ENCODE measurements at regions not wholly inside any gene's neighbourhood (a gene's known extent, or its start where the extent isn't known, plus 50 kb on each side); places are given as distances from the start of the nearest gene placed in this dataset.

GRCh38 chr15:70476441-70476840 is 286.9 kb downstream of the UACA start:
- peaks cover 16% of the 10 kb centered on the region for H3K4me1 ChIP-seq (ENCODE audit: control insufficient read depth, insufficient read depth, low read length)
- H3K9ac ChIP-seq (ENCODE audit: low read depth, low read length) = no peak overlapping the region
- ATAC-seq (ENCODE audit: low read depth) = no peak
- H2BK5ac ChIP-seq (ENCODE audit: low read depth, low read length, poor library complexity, severe bottlenecking) = no peak overlapping the region
- peak overlapping the region; percentile 91 for H3K4ac ChIP-seq (ENCODE audit: low read depth, low read length)
- peak overlapping the region; percentile 75; the same call in 2 of the 3 replicates for H2BK15ac ChIP-seq (ENCODE audit: low read depth, low read length)
- dilution Hi-C loops (cut with HindIII; ENCODE audit: low sequenced_read_pairs, unreplicated experiment) = no loop called here
- CTCF ChIA-PET = interaction anchor here (1.9 kb wide), 1 partner anchor 9 kb away, joined by 11 read pairs; no protein-coding TSS in a partner anchor
- no TSS peak for BruUV-seq (replicated peaks)
- H3K18ac ChIP-seq (ENCODE audit: low read depth, low read length) = no peak overlapping the region
- no peak for TF ChIP-seq RAD21 (IDR thresholded peaks at IDR 0.05; ENCODE audit: low read length)
- no peak for TF ChIP-seq MXI1 (IDR thresholded peaks at IDR 0.05; ENCODE audit: borderline replicate concordance, low read depth, low read length)
- no peak for TF ChIP-seq USF2 (IDR thresholded peaks at IDR 0.05; ENCODE audit: low read depth, low read length)
- no peak for TF ChIP-seq BHLHE40 (IDR thresholded peaks at IDR 0.05; ENCODE audit: low read depth, low read length)
- no peak for TF ChIP-seq FOS (IDR thresholded peaks at IDR 0.05; ENCODE audit: low read depth, low read length)
- no peak for TF ChIP-seq SMC3 (IDR thresholded peaks at IDR 0.05; ENCODE audit: low read depth, low read length)
- no peak for TF ChIP-seq POLR2A (IDR thresholded peaks at IDR 0.05; ENCODE audit: low read depth, low read length)
- no peak overlapping the region for H3K14ac ChIP-seq (replicated peaks; ENCODE audit: low read depth, low read length)
- in situ Hi-C loops (cut with MboI; ENCODE audit: low sequenced_read_pairs) = loop anchor here (25.0 kb wide), 1 partner anchor 389 kb away; the partner anchor contains the start of gene TLE3
- no peak overlapping the region for H3K4me2 ChIP-seq (ENCODE audit: low read depth, low read length)
- intact Hi-C loops (cut with micrococcal nuclease) = loop anchor here (10.0 kb wide), 1 partner anchor 102 kb away; no protein-coding TSS in a partner anchor
- peak overlapping the region; percentile 10 to 74; a peak in 2 of 4 replicates for H4K8ac ChIP-seq (ENCODE audit: low read depth in 2 of 2, low read length in 2 of 2)
- peaks cover 2% of the 10 kb centered on the region; the same call in 1 of the 2 replicates for H3K27me3 ChIP-seq (ENCODE audit: control insufficient read depth, insufficient read depth, low read length)
- H3K79me1 ChIP-seq (ENCODE audit: low read depth in 1 of 2, low read length in 2 of 2) = no peaks in the 10 kb centered on the region
- DNase-seq = no peak
- H3K4me3 ChIP-seq (ENCODE audit: insufficient read depth, low read depth, low read length) = no peak overlapping the region
- peak overlapping the region; percentile 94 for H4K91ac ChIP-seq (ENCODE audit: insufficient read depth, low read depth, low read length)
- H2BK120ac ChIP-seq (ENCODE audit: low read depth, low read length) = peak overlapping the region; percentile 88
- H2AK5ac ChIP-seq (ENCODE audit: low read depth, low read length) = peak overlapping the region; percentile 84
- H4K20me1 ChIP-seq (ENCODE audit: insufficient read depth, low read length) = no peaks in the 10 kb centered on the region
- H3K56ac ChIP-seq (ENCODE audit: extremely low read depth, insufficient read depth, low read length) = no peak overlapping the region
- no peak overlapping the region for H4K5ac ChIP-seq (ENCODE audit: low read depth, low read length)
- no peaks in the 10 kb centered on the region for H3K36me3 ChIP-seq (ENCODE audit: control insufficient read depth, insufficient read depth, low read length)
- 97% methylated on average over 4 of the region's 5 CpGs; no CpG with 5 or more reads in 1 of the 2 experiments for WGBS, 2 experiments (ENCODE audit: extremely low coverage in 2 of 2, insufficient read length in 1 of 2)
- H3K9me3 ChIP-seq (ENCODE audit: control insufficient read depth, insufficient read depth, low read length) = no peaks in the 10 kb centered on the region
- H2BK20ac ChIP-seq (ENCODE audit: low read depth, low read length) = peak overlapping the region; percentile 46; the same call in 1 of the 2 replicates
- H3K27ac ChIP-seq (ENCODE audit: insufficient read depth, low read length) = no peak overlapping the region
- POLR2A ChIA-PET (ENCODE audit: unreplicated experiment) = no interaction called here
- H3K9me1 ChIP-seq (ENCODE audit: insufficient read depth, low read length) = peaks cover 18% of the 10 kb centered on the region
- no peak overlapping the region for H2AFZ ChIP-seq (replicated peaks; ENCODE audit: low read length, poor library complexity)
- H2AK9ac ChIP-seq (replicated peaks; ENCODE audit: low read depth, low read length, poor library complexity) = no peak overlapping the region
- no peak overlapping the region for H3K23ac ChIP-seq (ENCODE audit: low read depth, low read length)
